GM21723 (cell line): ENCODE measurements at regions not wholly inside any gene's neighbourhood (a gene's known extent, or its start where the extent isn't known, plus 50 kb on each side); places are given as distances from the start of the nearest gene placed in this dataset.

Experiments used
- ATAC-seq: cut with Tn5 transposase; IDR thresholded peaks from one replicate; pipeline ENCODE4 v1.9.1; 2021; ENCODE audit warnings: mild to moderate bottlenecking, moderate library complexity; ENCODE audit not compliant: unreplicated experiment

DNA sequence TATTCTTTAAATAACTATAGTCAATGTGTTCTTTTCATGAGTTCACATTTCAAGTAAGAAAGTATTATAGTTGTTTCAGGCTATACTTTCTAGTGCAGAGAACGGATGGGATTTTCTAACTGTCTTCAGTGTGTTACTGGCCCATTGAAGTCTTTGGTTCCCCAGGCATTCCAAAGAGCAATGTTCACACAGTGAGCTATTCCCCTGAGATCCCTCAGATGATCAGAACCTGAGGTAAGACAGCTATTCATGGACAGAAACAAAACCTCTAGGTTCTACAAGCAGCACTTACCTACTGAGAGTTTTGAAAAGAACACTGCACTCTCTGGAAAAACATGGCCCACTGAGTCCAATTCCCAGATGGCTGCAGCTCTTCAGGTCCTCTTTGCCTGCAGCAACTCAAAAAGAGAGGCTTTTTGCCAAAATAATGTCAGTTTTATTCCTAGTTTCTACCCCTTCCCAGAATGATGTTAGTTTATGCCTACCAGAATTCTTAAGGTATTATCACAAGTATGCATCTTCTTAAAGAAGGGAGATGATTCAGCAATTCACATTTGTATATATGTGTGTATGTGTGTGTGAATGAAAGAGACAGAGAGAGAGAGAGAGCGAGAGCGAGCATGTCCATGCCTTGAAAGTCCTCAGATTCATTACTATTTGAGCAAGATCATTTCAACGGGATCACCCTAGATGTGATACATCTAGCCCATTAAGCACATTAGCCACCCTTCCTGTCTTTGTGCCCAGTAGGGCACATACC, 146.1 kb downstream of the PDHA2 start:
- no peak for ATAC-seq

GRCh38 chr4:95987851-95988250, 148.0 kb downstream of the PDHA2 start:
- ATAC-seq, result no peak

DNA sequence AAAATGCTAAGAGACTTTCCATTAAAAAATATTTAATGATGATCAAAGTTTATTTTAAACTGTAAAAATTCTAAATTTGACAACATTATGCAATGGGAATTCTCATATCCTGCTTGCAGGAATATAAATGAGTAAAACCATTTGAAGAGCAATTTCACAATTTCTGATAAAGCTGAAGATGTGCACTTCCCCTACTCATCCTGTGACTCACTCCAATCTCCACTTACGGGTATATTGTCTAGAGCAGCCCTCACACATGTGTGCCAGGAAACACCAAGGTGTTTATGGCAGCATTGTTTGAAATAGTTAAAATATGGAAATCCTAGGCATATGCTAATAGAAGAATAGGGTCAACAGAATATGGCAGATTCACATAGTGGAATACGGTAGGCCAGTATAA, 158.4 kb downstream of the PDHA2 start:
- no peak for ATAC-seq

DNA sequence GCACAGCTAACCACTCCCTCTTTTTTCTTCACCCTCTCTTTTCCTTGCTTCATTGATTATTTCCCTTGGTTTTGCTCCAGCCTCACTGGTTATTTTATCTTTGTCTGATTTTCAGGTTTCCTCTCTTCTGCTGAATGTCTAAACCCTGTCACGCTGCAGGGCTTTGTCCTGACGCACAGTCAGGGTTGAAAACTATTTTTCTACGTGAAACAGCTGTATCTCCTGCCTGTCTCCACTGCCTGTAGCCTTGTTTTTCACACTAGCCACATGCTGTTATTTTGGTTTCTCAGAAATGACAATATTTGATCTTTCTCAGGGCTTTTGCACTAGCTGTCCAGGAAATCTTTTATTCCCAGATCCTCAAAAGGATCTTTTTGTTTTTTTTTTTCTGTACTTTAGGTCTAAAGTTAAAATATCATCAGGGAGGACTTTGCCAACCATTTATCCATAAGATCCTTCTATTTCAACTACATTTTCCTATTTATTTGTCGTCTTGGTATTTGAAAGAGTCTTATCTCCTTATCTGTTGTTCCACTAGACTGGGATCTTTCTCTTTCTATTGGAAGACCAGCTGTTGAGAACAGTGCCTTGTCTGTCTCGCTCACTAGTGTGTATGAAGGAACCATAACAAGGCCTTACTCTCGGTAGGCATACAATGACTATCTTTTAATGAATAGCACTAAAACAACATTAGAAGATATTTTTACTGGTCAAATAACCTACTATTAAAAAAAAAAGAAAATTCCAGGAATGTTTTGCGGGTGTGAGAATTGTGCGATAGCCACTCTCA, 164.3 kb downstream of the PDHA2 start:
- no peak for ATAC-seq

GRCh38 chr4:96009427-96010119, 169.7 kb downstream of the PDHA2 start:
- no peak for ATAC-seq

DNA sequence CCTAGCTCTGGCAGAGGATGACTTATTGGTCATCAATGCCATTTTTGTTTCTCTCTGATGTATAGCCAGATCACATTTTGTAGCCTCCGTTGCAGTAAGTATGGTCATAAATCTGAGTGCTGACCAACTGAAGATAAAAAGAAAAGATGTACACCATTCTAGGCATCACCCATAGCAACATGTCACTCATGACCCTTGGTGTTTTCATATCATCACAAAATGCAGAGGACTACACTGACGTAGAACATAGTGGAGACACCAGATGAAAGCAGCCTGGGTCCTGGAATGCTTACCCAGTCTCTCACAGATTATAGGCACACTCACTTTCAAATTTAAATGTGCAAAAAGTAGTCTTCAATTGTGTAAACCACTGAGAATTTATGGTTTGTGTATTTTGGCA, 172.8 kb downstream of the PDHA2 start:
- ATAC-seq, result no peak

DNA sequence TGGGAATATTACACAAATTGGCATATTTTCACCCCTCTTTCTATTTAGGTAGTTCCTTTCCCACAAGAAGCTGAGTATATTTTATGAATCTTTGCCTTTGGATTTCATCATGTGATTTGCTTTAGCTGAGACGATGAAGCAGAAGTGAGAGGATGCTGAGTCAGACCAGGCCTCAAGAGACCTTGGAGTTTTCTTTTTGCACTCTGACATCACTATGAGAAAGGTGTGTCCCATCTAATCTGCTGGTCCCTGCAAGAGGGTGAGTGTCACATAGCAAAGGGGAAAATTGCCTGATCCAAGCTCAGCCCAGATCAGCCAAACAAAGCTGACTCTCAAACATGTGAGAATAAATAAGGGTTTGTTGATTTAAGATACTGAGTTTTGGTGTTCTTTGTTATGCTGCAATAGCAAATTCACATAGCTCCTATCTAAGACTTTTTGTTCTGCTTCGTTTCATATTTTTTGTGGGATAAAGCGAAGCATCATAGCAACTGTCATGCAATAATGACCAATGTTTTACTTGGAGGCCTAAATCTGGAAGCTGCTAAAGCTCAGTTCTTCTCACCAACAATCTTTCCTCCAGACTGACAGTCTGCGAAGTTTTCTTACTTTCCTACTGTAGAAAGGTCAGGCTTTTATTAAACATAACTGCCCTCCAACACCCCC, 176.9 kb downstream of the PDHA2 start:
- no peak for ATAC-seq

DNA sequence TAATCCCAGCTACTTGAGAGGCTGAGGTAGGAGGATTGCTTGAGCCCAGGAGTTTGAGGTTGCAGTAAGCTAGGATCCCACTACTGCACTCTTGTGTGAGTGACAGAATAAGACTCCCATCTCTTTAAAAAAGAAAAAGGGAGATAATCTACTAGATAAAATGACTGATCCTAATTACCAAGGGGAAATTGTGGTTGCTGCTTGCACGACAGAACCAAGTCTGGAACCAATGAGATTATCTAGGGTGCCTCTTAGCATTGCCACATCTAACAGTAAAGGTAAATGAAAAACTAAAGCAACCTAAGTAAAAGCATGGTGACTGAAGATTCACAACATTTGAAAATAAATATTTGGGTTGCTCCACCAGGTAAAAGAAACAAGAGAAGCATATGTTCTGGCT, 185.1 kb downstream of the PDHA2 start:
- no peak for ATAC-seq

- no peak for ATAC-seq
Measured at GRCh38 chr4:96035727-96036126, 195.8 kb downstream of the PDHA2 start.

DNA sequence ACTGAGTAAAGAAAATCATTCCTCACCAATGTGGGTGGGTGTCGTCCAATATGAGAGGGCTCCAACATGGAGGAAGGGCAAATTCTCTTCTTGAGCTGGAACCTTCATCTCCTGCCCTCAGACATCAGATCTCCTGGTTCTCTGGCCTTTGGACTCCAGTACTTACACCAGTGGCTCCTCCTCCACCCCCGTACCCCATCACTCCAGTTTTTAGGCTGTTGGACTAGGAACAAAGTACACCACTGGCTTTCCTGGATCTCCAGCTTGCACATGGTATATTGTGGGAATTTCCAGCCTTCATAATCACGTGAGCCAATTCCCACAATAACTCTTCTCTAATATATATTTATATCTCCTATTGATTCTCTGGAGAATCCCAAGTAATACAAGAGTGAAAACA, 196.9 kb downstream of the PDHA2 start:
- ATAC-seq, result no peak

DNA sequence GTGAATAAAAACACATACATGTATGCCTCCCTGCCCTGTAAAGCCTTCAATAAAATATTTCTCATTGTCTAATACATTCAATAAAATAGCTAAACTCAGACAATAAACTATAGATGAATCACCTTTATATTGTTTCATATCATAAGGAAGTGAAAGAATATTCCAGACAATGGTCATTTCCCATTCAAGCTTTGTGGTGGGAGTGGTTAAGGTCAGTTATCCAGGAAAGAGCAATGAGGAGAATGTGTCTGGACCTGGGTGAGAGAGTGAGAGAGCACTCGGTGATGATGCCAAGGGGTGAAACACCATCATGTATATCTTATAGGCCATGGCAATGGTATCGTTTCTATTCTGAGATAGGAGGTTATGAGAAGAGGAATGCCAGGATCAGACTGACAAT, 197.8 kb downstream of the PDHA2 start:
- no peak for ATAC-seq

GRCh38 chr4:96039217-96039616, 199.3 kb downstream of the PDHA2 start:
- no peak for ATAC-seq

DNA sequence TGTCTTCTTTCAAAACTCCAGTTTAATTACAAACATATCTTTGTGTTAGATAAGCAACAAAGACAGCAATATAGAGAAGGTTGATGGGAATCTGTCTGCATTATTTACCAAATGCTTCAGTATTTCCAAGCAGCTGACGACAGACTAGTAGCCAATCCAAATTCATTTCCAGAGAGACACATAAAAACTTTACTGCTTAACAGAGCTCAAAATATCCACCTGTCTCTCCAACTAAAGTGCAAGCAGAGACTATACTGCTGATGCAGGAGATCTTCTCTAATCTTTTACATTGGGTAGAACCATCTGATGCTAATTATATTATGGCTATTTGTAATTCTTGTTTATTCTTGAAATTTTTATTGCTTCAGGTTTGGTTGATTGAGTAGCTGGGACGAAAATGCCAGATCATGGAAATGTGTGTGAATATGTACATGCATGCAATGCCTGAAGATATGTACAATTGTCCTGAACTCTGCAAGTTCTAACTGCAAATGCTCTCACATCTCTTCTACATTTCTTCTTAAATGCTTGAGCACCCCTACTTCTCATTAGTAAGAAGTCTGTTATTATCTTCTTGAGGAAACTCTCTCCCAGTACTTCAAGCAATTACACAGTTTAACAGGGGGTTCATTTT, 200.0 kb downstream of the PDHA2 start:
- no peak for ATAC-seq

DNA sequence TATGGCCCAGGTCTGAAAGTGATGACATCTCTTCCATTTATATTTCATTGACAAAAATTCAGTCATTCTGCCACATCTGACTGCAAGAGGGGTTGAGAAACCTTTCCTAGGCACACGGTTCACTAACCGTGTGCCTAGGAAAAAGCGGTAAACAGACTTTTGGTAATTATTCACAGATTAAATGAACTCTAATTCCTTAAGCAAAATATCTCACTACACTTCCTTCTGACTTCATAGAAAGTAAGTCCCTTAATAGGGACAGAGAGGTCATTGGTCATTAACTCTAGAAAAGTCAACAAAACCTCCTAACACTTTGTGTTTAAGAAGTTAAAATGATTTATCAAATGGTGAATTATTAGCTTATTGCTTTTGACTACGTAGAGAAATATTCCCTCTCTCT, 205.1 kb downstream of the PDHA2 start:
- ATAC-seq, result no peak

DNA sequence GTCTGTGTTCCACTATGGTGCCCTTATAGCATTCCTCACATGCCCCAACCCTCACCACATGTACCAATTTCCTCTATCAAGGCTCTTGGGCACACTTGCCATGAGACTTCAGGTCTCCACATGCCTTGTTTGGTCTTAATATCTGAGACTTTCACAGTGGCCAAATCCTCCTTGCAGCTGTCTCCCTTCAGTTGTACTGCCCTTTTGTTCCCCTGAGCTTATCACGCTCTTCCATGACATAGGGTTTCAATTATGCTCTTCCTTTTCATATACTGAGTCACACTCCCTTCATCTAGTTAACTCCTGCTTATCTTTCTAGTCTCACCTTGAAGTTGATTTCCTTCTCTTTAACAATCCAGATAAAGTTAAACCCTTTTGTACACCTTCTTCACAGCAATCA, 212.9 kb downstream of the PDHA2 start:
- ATAC-seq, result no peak

DNA sequence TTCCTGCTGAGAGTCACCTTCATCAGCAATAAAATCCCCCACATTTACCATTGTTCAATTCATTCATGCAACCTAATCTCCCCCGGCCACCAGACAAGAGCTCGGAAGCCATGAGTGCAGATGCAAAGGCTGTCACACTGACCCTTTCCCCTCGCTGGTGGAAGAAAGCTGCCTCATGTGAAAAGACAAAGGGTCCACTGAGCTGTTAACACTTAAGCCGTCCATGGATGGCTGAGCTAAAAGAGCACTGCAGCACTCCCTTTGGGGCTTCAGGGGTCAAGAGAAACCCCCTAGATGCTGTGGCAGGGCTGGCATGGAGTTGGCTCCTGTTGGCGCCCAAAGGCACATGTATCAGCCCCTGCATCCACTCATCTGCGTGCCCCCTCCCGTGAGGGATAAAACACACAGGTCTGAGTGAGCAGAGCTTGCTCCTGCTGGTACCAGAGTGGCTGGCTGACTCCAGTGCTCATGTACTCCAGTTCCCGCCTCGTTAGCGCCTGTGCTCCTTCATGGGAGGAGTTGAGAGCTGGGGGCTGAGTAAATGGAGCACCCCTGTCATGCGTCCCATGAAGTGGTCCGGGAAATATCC, 216.5 kb downstream of the PDHA2 start:
- no peak for ATAC-seq

GRCh38 chr4:96063639-96064038, 223.7 kb downstream of the PDHA2 start:
- no peak for ATAC-seq

DNA sequence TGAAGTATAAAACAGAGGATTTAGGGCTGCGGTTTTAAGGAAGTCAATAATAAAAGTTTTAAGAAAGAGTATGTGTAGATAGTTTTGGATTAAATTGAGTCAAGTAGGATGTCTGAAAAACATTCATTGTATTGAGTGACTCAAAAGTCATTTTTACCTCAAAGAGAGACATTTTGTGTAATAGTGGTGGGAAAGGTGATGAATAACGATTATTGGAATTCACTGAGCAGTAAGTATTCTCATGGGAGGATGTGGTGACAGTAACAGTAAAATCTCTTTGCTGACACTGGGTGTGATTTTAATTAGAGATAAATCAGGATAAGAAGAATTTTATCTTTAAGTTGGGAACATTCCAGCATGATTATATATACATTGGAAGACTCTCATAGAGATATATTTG, 233.6 kb downstream of the PDHA2 start:
- no peak for ATAC-seq

- ATAC-seq, result no peak
Measured at GRCh38 chr4:96092151-96092705, 252.3 kb downstream of the PDHA2 start.

DNA sequence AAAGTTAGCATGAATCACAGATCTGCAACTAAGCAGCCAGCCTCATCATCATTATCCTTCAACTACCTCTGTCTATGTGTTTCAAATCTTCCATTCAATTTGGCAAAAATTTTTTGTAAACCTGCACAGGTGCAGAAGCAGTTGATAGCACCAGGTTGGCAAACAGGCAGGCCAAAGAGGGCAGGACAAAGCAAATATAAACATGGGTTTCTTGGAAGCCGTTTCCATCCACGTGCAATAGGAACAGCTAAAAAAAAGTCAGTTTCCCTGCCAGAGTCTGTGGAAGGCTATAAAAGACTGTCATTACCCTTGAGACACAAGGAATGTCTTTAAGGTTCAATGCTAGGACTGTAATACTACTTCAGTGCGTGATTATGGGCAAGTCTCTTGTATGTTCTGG, 253.2 kb downstream of the PDHA2 start:
- no peak for ATAC-seq
